Pancreas (tissue), 10 donors: ENCODE measurements at regions not wholly inside any gene's neighbourhood (a gene's known extent, or its start where the extent isn't known, plus 50 kb on each side); places are given as distances from the start of the nearest gene placed in this dataset.
"Not testable (repeated sequence)": the region's sequence is repeated elsewhere in the genome, so short reads cannot be mapped to it uniquely, and the experiment has no call there.

Experiments used
- ATAC-seq, 4 donors: fragments of 200-7000 bp; cut with Tn5 transposase; one replicate each; pipeline versions ENCODE4 v1.8.0 to v1.9.1; 2020; ENCODE audit warnings: mild to moderate bottlenecking in 4 of 4, moderate library complexity in 4 of 4
- DNase-seq, 6 donors: peaks; one replicate each; pipeline ENCODE4 v3.0.0-alpha.2; 2020
- FAIRE-seq: peaks from 2 replicates; lab custom pipeline; 2012; peaks lifted over from hg19 to GRCh38; lab: Jason Lieb, UNC
- H3K27ac ChIP-seq, 4 donors: fragments of 200-600 bp; sonication (generic); 1 replicate in 3 of 4; 2 replicates in 1 of 4; pipeline versions ENCODE4 v1.5.0 to v1.8.0; 2020
- H3K27me3 ChIP-seq, 4 donors: fragments of 200-600 bp; one replicate each; pipeline ENCODE4 v1.8.0; 2021
- H3K36me3 ChIP-seq, 3 donors: fragments of 200-600 bp; sonication (generic) in 1 of 3; one replicate each; pipeline versions ENCODE4 v1.5.0 to v1.8.0; 2020 to 2021
- H3K4me1 ChIP-seq, 3 donors: fragments of 200-600 bp; one replicate each; pipeline ENCODE4 v1.8.0; 2021
- H3K4me3 ChIP-seq, 4 donors: fragments of 200-600 bp; sonication (generic) in 2 of 4; one replicate each; pipeline versions ENCODE4 v1.5.0 to v1.8.0; 2020 to 2021
- H3K9me3 ChIP-seq, 4 donors: fragments of 200-600 bp; one replicate each; pipeline ENCODE4 v1.8.0; 2021
- WGBS, 2 donors: extraction: QIAGEN DNeasy Blood & Tissue Kit; methylation state at CpG; one replicate each; pipeline ENCODE4 v1.1.7; 2013; 5-methylcytosine and 5-hydroxymethylcytosine counted together
- intact Hi-C, 3 donors: fragments of 100-400 bp; cut with DNase I; formaldehyde crosslinking; loops; one replicate each; pipeline versions ENCODE4 v1.11.1 to v1.14.2; 2022
- TF ChIP-seq, protein P1 (sequence below), 4 donors: fragments of 200-600 bp; sonication (generic) in 3 of 4; IDR thresholded peaks; one replicate each; pipeline versions ENCODE4 v1.5.0 to v1.8.0; 2021; ENCODE audit warnings: antibody characterized with exemption in 4 of 4
- donor health status: healthy with polysubstance abuse.
- donor health status: DM: no; HTN: no; CAD: no; lungs with moderate emphysema.
- donor health status: DM: no; HTN: no; CAD: no.
- donor health status: control.
- donor health status: control.
- donor health status: Bipolar disorder and iron deficiency.
- donor health status: DM: yes; HTN: yes; CAD: no.
- donor health status: DM: no; HTN: no; CAD: no.
- donor health status: DM: no; HTN: no; CAD: no.
- donor health status: DM: yes; HTN: yes; CAD: no.

DNA sequence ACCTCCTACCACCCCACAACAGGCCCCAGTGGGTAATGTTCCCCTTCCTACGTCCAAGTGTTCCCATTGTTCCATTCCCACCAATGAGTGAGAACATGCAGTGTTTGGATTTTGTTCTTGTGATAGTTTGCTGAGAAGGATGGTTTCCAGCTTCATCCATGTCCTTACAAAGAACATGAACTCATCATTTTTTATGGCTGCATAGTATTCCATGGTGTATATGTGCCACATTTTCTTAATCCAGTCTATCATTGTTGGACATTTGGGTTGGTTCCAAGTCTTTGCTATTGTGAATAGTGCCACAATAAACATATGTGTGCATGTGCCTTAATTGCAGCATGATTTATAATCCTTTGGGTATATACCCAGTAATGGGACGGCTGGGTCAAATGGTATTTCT lies 81.6 kb downstream of the P2RY10 start:
- FAIRE-seq, H3K4me1 ChIP-seq, H3K36me3 ChIP-seq, H3K27me3 ChIP-seq, H3K9me3 ChIP-seq, DNase-seq, ATAC-seq, H3K4me3 ChIP-seq, H3K27ac ChIP-seq, intact Hi-C loops: not testable (repeated sequence)
- WGBS, 2 donors = 54 to 59% methylated on average over 2 of the region's 2 CpGs

DNA sequence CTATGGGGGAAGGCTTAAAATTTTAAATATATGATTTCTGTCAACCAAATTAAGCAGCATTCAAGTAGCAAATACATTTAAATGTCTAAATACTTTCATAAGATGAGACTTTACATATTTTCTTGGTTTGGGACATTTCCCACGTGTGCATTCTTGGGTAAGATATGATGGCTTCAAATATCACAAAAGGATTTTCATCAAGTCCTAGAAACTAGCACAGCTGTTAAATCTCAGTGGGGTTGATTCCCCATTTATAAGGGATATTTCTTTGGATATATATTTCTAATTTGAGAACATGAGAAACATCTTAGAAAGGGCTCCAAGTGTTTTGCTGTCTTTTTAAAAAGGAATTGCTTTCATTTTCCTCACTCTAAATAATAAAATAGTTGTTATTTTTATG lies 90.2 kb downstream of the P2RY10 start:
- Histone ChIP-seq H3K4me1 (no peaks in the 10 kb centered on the region), H3K36me3 (no peaks in the 10 kb centered on the region), H3K4me3 (no peak overlapping the region), H3K27me3 (peaks cover 0 to 5% (median 0%) of the 10 kb centered on the region in 4 donors), H3K27ac (no peak overlapping the region), H3K9me3 (no peaks in the 10 kb centered on the region)
- DNase-seq (no peak), FAIRE-seq (no peak), ATAC-seq (no peak)
- TF ChIP-seq, protein P1, sequence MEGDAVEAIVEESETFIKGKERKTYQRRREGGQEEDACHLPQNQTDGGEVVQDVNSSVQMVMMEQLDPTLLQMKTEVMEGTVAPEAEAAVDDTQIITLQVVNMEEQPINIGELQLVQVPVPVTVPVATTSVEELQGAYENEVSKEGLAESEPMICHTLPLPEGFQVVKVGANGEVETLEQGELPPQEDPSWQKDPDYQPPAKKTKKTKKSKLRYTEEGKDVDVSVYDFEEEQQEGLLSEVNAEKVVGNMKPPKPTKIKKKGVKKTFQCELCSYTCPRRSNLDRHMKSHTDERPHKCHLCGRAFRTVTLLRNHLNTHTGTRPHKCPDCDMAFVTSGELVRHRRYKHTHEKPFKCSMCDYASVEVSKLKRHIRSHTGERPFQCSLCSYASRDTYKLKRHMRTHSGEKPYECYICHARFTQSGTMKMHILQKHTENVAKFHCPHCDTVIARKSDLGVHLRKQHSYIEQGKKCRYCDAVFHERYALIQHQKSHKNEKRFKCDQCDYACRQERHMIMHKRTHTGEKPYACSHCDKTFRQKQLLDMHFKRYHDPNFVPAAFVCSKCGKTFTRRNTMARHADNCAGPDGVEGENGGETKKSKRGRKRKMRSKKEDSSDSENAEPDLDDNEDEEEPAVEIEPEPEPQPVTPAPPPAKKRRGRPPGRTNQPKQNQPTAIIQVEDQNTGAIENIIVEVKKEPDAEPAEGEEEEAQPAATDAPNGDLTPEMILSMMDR (IDR thresholded peaks at IDR 0.05) = no peak
- intact Hi-C loops = no loop called here
- WGBS, 2 donors = 4 to 17% methylated on average over 1 of the region's 1 CpG

DNA sequence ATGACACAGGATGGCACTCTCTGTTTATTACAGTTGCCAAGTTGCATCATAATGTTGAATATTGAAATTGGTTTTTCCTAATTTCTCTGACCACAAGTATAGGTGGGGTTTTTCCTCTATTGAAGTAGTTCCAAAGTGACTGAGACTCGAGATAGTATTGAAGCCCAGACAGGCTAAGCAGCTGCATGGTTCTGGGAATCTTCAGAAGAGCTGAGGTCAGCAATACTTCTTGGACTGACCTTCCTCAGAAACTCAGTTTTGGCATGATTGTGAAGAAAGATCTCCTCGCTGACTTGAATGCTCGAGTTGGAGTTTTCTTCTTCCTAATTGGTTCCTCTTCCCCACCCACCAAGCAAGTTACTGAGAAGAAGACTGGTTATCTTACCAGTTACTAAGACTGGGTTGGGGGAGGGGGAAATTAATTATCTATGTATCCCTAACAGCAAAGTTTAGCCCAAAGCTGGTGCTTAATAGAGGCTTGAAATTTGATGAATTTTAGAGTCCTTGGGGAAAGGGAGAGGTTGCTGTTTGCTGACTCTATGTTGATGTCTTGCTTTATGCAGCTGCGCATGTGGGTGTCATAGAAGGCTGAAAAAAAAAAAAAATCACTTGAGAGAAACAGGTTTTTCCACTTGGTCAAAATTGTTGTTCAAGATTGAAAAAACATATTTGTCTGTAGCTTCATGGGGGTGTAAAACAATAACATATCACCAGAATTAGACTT lies 91.1 kb downstream of the P2RY10 start:
- no peak overlapping the region for H3K4me3 ChIP-seq
- no peak for DNase-seq
- H3K4me1 ChIP-seq = no peaks in the 10 kb centered on the region
- 34 to 36% methylated on average over 4 of the region's 4 CpGs for WGBS, 2 donors
- TF ChIP-seq, protein P1 (IDR thresholded peaks at IDR 0.05) = no peak
- no peak for FAIRE-seq
- H3K27me3 ChIP-seq = peaks cover 0 to 5% (median 0%) of the 10 kb centered on the region in 4 donors
- intact Hi-C loops = no loop called here
- no peaks in the 10 kb centered on the region for H3K36me3 ChIP-seq
- peak in 1 of 4 donors; percentile 16 for ATAC-seq
- H3K27ac ChIP-seq = no peak overlapping the region
- no peaks in the 10 kb centered on the region for H3K9me3 ChIP-seq

DNA sequence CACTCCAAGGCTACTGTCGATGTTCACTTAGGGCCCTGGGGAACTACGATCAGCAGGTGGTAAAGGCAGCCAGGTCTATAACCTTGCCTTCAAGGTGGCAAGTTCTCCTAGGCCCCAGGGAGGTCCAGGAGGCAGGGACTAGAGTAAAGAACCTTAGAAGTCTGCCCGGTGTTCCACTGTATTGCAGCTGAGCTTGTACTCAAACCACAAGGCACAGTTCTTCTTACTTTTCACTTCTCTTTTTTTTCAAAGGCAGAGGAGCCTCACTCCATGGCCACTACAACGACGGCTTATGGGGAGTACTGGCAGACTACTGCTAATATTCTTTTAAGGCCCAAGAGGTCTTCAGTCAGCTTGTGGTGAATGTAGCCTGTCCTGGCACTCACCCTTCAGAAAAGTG lies 78.8 kb upstream of the GPR174 start:
- Histone ChIP-seq H3K36me3 (no peaks in the 10 kb centered on the region), H3K27ac (no peak overlapping the region), H3K9me3 (no peaks in the 10 kb centered on the region), H3K4me1 (no peaks in the 10 kb centered on the region), H3K4me3 (no peak overlapping the region), H3K27me3 (peaks cover 0 to 6% (median 4%) of the 10 kb centered on the region in 4 donors)
- FAIRE-seq (no peak), ATAC-seq (no peak), DNase-seq (no peak)
- TF ChIP-seq, protein P1 (IDR thresholded peaks at IDR 0.05) = no peak
- intact Hi-C loops = no loop called here
- 60 to 65% methylated on average over 5 of the region's 5 CpGs for WGBS, 2 donors

DNA sequence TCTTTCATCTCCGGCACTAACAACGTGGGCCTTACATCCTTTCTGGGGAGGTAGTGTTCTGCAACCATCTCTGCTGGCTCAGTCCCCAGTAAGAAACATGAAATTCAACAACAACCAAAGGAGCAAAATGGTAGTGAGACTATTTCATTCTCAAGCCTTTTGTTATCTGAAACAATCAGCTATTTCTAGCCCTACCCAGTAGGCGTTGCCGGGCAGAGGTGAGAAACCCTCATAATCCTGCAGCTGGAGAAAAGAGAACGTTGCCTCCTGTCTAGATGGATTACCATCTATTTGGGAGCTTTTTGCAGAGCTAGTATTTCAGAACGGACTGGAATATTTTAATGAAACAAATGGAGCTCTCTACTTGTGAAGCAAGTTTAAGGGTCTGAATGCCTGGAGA lies 66.4 kb upstream of the GPR174 start:
- FAIRE-seq (no peak), ATAC-seq (no peak), DNase-seq (no peak)
- intact Hi-C loops = no loop called here
- Histone ChIP-seq H3K36me3 (no peaks in the 10 kb centered on the region), H3K4me1 (no peaks in the 10 kb centered on the region), H3K9me3 (no peaks in the 10 kb centered on the region), H3K27ac (no peak overlapping the region), H3K4me3 (no peak overlapping the region), H3K27me3 (peaks cover 0 to 4% (median 0%) of the 10 kb centered on the region in 4 donors)
- WGBS, 2 donors = 46 to 47% methylated on average over 6 of the region's 6 CpGs
- TF ChIP-seq, protein P1 (IDR thresholded peaks at IDR 0.05) = no peak
